ENCODE measurements at regions not wholly inside any gene's neighbourhood (a gene's known extent, or its start where the extent isn't known, plus 50 kb on each side); places are given as distances from the start of the nearest gene placed in this dataset.

- TF ChIP-seq CTCF (IDR thresholded peaks at IDR 0.05 in 2 of 3, conservative IDR thresholded peaks at IDR 0.05 in 1 of 3; ENCODE audit: control insufficient read depth in 2 of 3, extremely low read depth in 1 of 3, insufficient read depth in 1 of 3, low read depth in 3 of 3, low read length in 3 of 3) = no peak
- TF ChIP-seq JUND (IDR thresholded peaks at IDR 0.05; ENCODE audit: low read depth, low read length) = no peak
- TF ChIP-seq RAD51 (IDR thresholded peaks at IDR 0.05) = no peak
These were observed 166.9 kb upstream of the FBXL7 start for GRCh38 chr5:15333091-15333490.
